Esophagus muscularis mucosa (tissue), 4 donors: ENCODE measurements at regions not wholly inside any gene's neighbourhood (a gene's known extent, or its start where the extent isn't known, plus 50 kb on each side); places are given as distances from the start of the nearest gene placed in this dataset.

Experiments
- CTCF ChIP-seq, 3 experiments: fragments of 200-600 bp in 2 of 3; fragments of 450-650 bp in 1 of 3; sonication (generic) in 2 of 3; IDR thresholded peaks; one replicate each; pipeline ENCODE4 v1.5.1; 2017 to 2019; ENCODE audit warnings: antibody characterized with exemption in 3 of 3, mild to moderate bottlenecking in 2 of 3, moderate library complexity in 1 of 3
- EP300 ChIP-seq: sonication (generic); formaldehyde crosslinking; IDR thresholded peaks from one replicate; pipeline ENCODE4 v1.6.1; 2017; ENCODE audit warnings: antibody characterized with exemption
- POLR2A ChIP-seq: fragments of 450-650 bp; IDR thresholded peaks from one replicate; pipeline ENCODE4 v1.6.1; 2017; ENCODE audit warnings: antibody characterized with exemption, moderate library complexity, mild to moderate bottlenecking, low read depth

- TF ChIP-seq POLR2A (no peak), CTCF (IDR thresholded peaks at IDR 0.05) (no peak), EP300 (no peak)
These were observed 173.9 kb upstream of the CXCR4 start for GRCh38 chr2:136291871-136292270.
